Endodermal cell (in vitro differentiated cells): ENCODE measurements at regions not wholly inside any gene's neighbourhood (a gene's known extent, or its start where the extent isn't known, plus 50 kb on each side); places are given as distances from the start of the nearest gene placed in this dataset.

Source experiments
- DNase-seq: peaks from one replicate; pipeline ENCODE4 v3.0.0-alpha.2; 2017
- H3K27ac ChIP-seq: 2 replicates; pipeline ENCODE4 v1.5.1; 2013; ENCODE audit warnings: mild to moderate bottlenecking, low read depth, low read length, moderate library complexity
- H3K27me3 ChIP-seq: 2 replicates; pipeline ENCODE4 v1.6.1; 2013; ENCODE audit warnings: mild to moderate bottlenecking, low read length, moderate library complexity; ENCODE audit not compliant: insufficient read depth, control insufficient read depth, poor library complexity, severe bottlenecking
- H3K36me3 ChIP-seq: 2 replicates; pipeline ENCODE4 v1.7.0; 2013; ENCODE audit warnings: mild to moderate bottlenecking, low read length, moderate library complexity; ENCODE audit not compliant: control insufficient read depth, insufficient read depth
- H3K4me1 ChIP-seq: one replicate; pipeline ENCODE4 v1.7.0; 2013; ENCODE audit warnings: low read length; ENCODE audit not compliant: control insufficient read depth, insufficient read depth
- H3K4me3 ChIP-seq: 2 replicates; pipeline ENCODE4 v1.5.1; 2013; ENCODE audit warnings: mild to moderate bottlenecking, low read length, moderate library complexity
- H3K9ac ChIP-seq: 2 replicates; pipeline ENCODE4 v1.6.1; 2013; ENCODE audit warnings: mild to moderate bottlenecking, low read length, moderate library complexity; ENCODE audit not compliant: poor library complexity, severe bottlenecking; ENCODE audit errors: extremely low read depth
- H3K9me3 ChIP-seq: 2 replicates; pipeline ENCODE4 v1.6.1; 2013; ENCODE audit warnings: mild to moderate bottlenecking, low read length, moderate library complexity; ENCODE audit not compliant: control insufficient read depth
- H3K27ac Mint-ChIP-seq: 2 replicates; pipeline ENCODE4 v1.8.0; 2020; ENCODE audit warnings: mixed read lengths
- H3K27me3 Mint-ChIP-seq: 2 replicates; pipeline ENCODE4 v1.8.0; 2021; ENCODE audit warnings: mild to moderate bottlenecking, mixed read lengths; ENCODE audit not compliant: insufficient read depth
- H3K36me3 Mint-ChIP-seq: 2 replicates; pipeline ENCODE4 v1.8.0; 2020; ENCODE audit warnings: low read depth, mixed read lengths
- H3K4me1 Mint-ChIP-seq: 2 replicates; pipeline ENCODE4 v1.8.0; 2020; ENCODE audit warnings: mixed read lengths
- H3K4me3 Mint-ChIP-seq: 2 replicates; pipeline ENCODE4 v1.8.0; 2020; ENCODE audit warnings: mild to moderate bottlenecking, moderate library complexity, mixed read lengths
- H3K9me3 Mint-ChIP-seq: 2 replicates; pipeline ENCODE4 v1.8.0; 2020; ENCODE audit warnings: mild to moderate bottlenecking, mixed read lengths
- WGBS, 2 experiments: methylation state at CpG; one replicate each; pipeline versions ENCODE4 v1.1.5 to v1.1.7; 2013; ENCODE audit warnings: missing lambda C conversion rate in 2 of 2, mixed read lengths in 1 of 2; ENCODE audit not compliant: insufficient coverage in 1 of 2, insufficient read length in 1 of 2; 5-methylcytosine and 5-hydroxymethylcytosine counted together
- TF ChIP-seq, protein P1 (sequence below): fragments of 200-600 bp; sonication (generic); conservative IDR thresholded peaks from 2 replicates; pipeline ENCODE4 v1.5.0; 2021; ENCODE audit warnings: antibody characterized with exemption, mild to moderate bottlenecking

- TF ChIP-seq, protein P1, sequence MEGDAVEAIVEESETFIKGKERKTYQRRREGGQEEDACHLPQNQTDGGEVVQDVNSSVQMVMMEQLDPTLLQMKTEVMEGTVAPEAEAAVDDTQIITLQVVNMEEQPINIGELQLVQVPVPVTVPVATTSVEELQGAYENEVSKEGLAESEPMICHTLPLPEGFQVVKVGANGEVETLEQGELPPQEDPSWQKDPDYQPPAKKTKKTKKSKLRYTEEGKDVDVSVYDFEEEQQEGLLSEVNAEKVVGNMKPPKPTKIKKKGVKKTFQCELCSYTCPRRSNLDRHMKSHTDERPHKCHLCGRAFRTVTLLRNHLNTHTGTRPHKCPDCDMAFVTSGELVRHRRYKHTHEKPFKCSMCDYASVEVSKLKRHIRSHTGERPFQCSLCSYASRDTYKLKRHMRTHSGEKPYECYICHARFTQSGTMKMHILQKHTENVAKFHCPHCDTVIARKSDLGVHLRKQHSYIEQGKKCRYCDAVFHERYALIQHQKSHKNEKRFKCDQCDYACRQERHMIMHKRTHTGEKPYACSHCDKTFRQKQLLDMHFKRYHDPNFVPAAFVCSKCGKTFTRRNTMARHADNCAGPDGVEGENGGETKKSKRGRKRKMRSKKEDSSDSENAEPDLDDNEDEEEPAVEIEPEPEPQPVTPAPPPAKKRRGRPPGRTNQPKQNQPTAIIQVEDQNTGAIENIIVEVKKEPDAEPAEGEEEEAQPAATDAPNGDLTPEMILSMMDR, result peak; percentile 15
- peaks cover 9% of the 10 kb centered on the region for H3K4me1 Mint-ChIP-seq
- H3K4me1 ChIP-seq, result no peaks in the 10 kb centered on the region
- H3K9me3 Mint-ChIP-seq, result no peaks in the 10 kb centered on the region
- H3K36me3 ChIP-seq, result no peaks in the 10 kb centered on the region
- no peaks in the 10 kb centered on the region for H3K27me3 ChIP-seq
- H3K27ac Mint-ChIP-seq, result no peak overlapping the region
- no peaks in the 10 kb centered on the region for H3K9me3 ChIP-seq
- no peak overlapping the region for H3K4me3 Mint-ChIP-seq
- no peaks in the 10 kb centered on the region for H3K27me3 Mint-ChIP-seq
- no peak overlapping the region for H3K9ac ChIP-seq
- H3K4me3 ChIP-seq, result no peak overlapping the region
- no peak for DNase-seq
- no peaks in the 10 kb centered on the region for H3K36me3 Mint-ChIP-seq
- no peak overlapping the region for H3K27ac ChIP-seq
Measured at GRCh38 chr18:67845035-67845434, 328.5 kb upstream of the DSEL start.

DNA sequence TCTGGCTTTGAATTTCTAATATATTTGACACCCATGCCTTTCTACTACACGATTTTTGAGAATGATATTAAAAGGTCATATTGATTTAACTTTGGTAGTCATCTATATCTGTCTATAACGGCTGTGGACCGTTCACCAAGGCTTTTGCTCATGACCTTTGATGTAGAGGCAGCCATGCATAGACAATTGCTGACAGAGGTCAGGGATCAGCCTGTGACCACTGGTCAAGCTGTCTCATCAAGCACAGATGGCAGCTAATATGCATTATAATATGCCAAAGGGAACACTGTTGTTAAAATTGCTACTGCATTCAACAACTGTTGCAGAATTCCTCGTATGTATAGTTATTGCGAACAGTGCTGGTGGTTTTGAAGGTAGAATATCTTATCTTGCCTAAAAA lies 323.9 kb upstream of the DSEL start:
- Histone ChIP-seq H3K4me3 (no peak overlapping the region), H3K9me3 (no peaks in the 10 kb centered on the region), H3K4me1 (no peaks in the 10 kb centered on the region), H3K36me3 (no peaks in the 10 kb centered on the region), H3K27me3 (no peaks in the 10 kb centered on the region), H3K9ac (no peak overlapping the region), H3K27ac (no peak overlapping the region)
- Mint-ChIP-seq H3K9me3 (no peaks in the 10 kb centered on the region), H3K4me1 (peaks cover 9% of the 10 kb centered on the region), H3K36me3 (no peaks in the 10 kb centered on the region), H3K4me3 (no peak overlapping the region), H3K27me3 (no peaks in the 10 kb centered on the region), H3K27ac (no peak overlapping the region)
- whole genome bisulfite sequencing, 2 experiments, result 77 to 82% methylated on average over 4 to 5 of the region's 5 CpGs
- no peak for DNase-seq
- TF ChIP-seq, protein P1, result no peak

DNA sequence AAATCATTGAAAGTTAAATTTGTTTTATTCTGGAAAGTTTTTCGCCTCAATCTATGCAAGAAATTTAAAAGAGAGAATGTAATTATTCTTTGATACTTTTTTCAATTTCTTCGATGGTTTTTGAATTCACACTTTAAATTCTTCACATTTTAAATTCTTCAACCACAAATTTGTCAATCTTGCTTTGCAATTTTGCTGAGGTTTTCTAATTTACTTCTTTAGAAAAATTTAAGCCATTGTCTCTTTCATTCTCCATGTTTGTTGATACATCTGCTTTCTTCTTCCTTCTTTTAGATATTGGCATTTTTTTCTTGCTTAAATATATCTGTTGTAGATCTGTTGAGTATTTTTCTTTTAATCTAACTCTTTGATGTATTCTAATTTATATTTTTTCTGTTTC lies 301.9 kb upstream of the DSEL start:
- Histone ChIP-seq H3K9ac (no peak overlapping the region), H3K27ac (no peak overlapping the region), H3K4me1 (no peaks in the 10 kb centered on the region), H3K27me3 (no peaks in the 10 kb centered on the region), H3K4me3 (no peak overlapping the region), H3K36me3 (no peaks in the 10 kb centered on the region), H3K9me3 (no peaks in the 10 kb centered on the region)
- TF ChIP-seq, protein P1, result no peak
- Mint-ChIP-seq H3K4me3 (no peak overlapping the region), H3K36me3 (no peaks in the 10 kb centered on the region), H3K27me3 (no peaks in the 10 kb centered on the region), H3K27ac (no peak overlapping the region), H3K4me1 (peaks cover 3% of the 10 kb centered on the region), H3K9me3 (no peaks in the 10 kb centered on the region)
- 92% methylated on average over 1 of the region's 2 CpGs; no CpG with 5 or more reads in 1 of the 2 experiments for WGBS, 2 experiments
- DNase-seq, result no peak
